ENCODE measurements at regions not wholly inside any gene's neighbourhood (a gene's known extent, or its start where the extent isn't known, plus 50 kb on each side); places are given as distances from the start of the nearest gene placed in this dataset.
"Not testable (repeated sequence)": the region's sequence is repeated elsewhere in the genome, so short reads cannot be mapped to it uniquely, and the experiment has no call there.

GRCh38 chr2:87695596-87696323 lies 52.1 kb upstream of the PLGLB2 start:
- not testable (repeated sequence) for TF ChIP-seq CTCF (conservative IDR thresholded peaks at IDR 0.05); ZFX (IDR thresholded peaks at IDR 0.05)
